ENCODE measurements at regions not wholly inside any gene's neighbourhood (a gene's known extent, or its start where the extent isn't known, plus 50 kb on each side); places are given as distances from the start of the nearest gene placed in this dataset.

DNA sequence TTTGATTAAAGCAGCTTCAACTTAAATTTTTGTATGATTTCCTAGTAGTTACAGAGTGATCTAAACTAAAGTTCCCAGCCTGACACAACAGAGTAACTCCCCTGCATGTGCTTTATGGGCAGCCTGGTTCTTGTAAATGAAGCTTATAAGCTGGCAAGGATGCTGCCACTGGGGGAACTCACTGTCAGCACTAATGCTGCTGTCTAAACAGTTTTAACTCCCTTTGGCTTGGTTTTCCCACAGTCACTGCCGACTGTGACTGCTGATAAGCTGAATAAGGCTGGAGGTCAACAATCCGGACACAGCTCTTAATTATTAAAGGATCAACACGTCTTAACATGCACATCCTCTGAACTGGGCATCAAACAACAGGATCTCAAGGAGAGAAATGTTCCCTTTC lies 130.1 kb downstream of the OTUD1 start:
- no peak for TF ChIP-seq CTCF (conservative IDR thresholded peaks at IDR 0.05 in 1 of 2, IDR thresholded peaks at IDR 0.05 in 1 of 2; ENCODE audit: low read depth in 1 of 2, low read length in 2 of 2)
- TF ChIP-seq EZH2 (IDR thresholded peaks at IDR 0.05; ENCODE audit: low read length, missing control alignments), result no peak
